ENCODE measurements at regions not wholly inside any gene's neighbourhood (a gene's known extent, or its start where the extent isn't known, plus 50 kb on each side); places are given as distances from the start of the nearest gene placed in this dataset.

DNA sequence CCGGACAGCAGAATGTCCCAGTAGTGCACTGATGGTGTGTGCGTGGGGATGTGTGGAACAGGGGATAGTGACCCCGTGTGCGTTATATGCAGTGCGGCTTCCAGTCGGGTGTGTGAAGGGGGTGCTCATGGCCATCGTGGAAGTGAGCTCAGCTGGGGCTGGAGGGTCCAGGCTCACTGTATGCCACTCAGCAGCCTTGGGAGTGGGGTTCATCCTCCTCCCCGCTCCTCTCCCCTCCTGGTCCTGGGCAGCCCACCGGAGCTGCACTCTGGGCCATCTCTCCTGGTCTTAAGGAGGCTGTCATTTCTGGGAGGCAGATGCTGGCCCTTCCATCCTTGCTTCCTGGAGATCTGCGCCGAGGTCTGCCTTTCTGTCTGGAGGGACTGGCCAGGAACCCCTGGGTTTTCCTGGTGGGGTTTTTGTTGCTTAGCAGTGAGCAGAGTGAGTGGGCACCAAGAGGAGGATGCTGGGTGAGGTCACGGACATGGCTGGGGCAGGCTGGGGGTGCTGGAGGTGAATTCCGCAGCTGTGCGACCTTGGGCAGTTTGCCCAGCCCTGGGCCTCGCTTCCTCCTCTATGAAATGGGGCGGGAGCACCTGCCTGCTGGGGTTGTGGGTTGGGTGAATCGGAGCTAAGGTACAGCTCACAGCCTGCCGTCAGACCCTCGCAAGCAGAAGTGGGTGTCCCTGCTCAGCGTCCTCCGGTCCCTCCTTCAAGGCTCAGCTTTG is 164.1 kb downstream of the SEC14L1 start (continued):
- TF ChIP-seq, protein P1, sequence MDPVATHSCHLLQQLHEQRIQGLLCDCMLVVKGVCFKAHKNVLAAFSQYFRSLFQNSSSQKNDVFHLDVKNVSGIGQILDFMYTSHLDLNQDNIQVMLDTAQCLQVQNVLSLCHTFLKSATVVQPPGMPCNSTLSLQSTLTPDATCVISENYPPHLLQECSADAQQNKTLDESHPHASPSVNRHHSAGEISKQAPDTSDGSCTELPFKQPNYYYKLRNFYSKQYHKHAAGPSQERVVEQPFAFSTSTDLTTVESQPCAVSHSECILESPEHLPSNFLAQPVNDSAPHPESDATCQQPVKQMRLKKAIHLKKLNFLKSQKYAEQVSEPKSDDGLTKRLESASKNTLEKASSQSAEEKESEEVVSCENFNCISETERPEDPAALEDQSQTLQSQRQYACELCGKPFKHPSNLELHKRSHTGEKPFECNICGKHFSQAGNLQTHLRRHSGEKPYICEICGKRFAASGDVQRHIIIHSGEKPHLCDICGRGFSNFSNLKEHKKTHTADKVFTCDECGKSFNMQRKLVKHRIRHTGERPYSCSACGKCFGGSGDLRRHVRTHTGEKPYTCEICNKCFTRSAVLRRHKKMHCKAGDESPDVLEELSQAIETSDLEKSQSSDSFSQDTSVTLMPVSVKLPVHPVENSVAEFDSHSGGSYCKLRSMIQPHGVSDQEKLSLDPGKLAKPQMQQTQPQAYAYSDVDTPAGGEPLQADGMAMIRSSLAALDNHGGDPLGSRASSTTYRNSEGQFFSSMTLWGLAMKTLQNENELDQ (CRISPR knock-in tag; IDR thresholded peaks at IDR 0.05; ENCODE audit: borderline replicate concordance): no peak
- TF ChIP-seq SOX13 (IDR thresholded peaks at IDR 0.05) (no peak), SOX13 (CRISPR knock-in tag; conservative IDR thresholded peaks at IDR 0.05 in 1 of 2, IDR thresholded peaks at IDR 0.05 in 1 of 2) (peak in 1 of 2 experiments; percentile 73; a peak in 2 of 4 replicates), KAT2B (IDR thresholded peaks at IDR 0.05; ENCODE audit: borderline replicate concordance, low read depth, low read length) (no peak), NFYB (CRISPR knock-in tag; IDR thresholded peaks at IDR 0.05) (no peak), ZNF652 (CRISPR knock-in tag; IDR thresholded peaks at IDR 0.05; ENCODE audit: borderline replicate concordance, low read depth) (peak; percentile 33; the same call in 1 of the 2 replicates), CCAR2 (optimal IDR thresholded peaks at IDR 0.05; ENCODE audit: low read depth, low read length) (no peak), ZNF503 (CRISPR knock-in tag; IDR thresholded peaks at IDR 0.05) (no peak), TFE3 (CRISPR knock-in tag; IDR thresholded peaks at IDR 0.05) (peak; percentile 28; the same call in 1 of the 2 replicates), NFE2 (CRISPR knock-in tag; IDR thresholded peaks at IDR 0.05) (no peak), STAG1 (CRISPR knock-in tag; IDR thresholded peaks at IDR 0.05) (peak; percentile 10), ZNF33B (CRISPR knock-in tag; IDR thresholded peaks at IDR 0.05) (no peak), PRPF4 (IDR thresholded peaks at IDR 0.05; ENCODE audit: low read depth, low read length, poor library complexity, severe bottlenecking) (no peak), EP300 (IDR thresholded peaks at IDR 0.05; ENCODE audit: low read depth in 2 of 2, low read length in 2 of 2) (peak in 1 of 2 experiments; percentile 67; a peak in 2 of 4 replicates), EP300 (CRISPR knock-in tag; IDR thresholded peaks at IDR 0.05; ENCODE audit: borderline replicate concordance) (peak; percentile 29; the same call in 1 of the 2 replicates), KLF15 (CRISPR knock-in tag; IDR thresholded peaks at IDR 0.05; ENCODE audit: borderline replicate concordance) (no peak), ZNF580 (CRISPR knock-in tag; IDR thresholded peaks at IDR 0.05; ENCODE audit: borderline replicate concordance, low read depth) (peak; percentile 45; the same call in 1 of the 2 replicates)
- TF ChIP-seq, protein P2, sequence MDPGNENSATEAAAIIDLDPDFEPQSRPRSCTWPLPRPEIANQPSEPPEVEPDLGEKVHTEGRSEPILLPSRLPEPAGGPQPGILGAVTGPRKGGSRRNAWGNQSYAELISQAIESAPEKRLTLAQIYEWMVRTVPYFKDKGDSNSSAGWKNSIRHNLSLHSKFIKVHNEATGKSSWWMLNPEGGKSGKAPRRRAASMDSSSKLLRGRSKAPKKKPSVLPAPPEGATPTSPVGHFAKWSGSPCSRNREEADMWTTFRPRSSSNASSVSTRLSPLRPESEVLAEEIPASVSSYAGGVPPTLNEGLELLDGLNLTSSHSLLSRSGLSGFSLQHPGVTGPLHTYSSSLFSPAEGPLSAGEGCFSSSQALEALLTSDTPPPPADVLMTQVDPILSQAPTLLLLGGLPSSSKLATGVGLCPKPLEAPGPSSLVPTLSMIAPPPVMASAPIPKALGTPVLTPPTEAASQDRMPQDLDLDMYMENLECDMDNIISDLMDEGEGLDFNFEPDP (CRISPR knock-in tag; conservative IDR thresholded peaks at IDR 0.05): no peak
- TF ChIP-seq, protein P3, sequence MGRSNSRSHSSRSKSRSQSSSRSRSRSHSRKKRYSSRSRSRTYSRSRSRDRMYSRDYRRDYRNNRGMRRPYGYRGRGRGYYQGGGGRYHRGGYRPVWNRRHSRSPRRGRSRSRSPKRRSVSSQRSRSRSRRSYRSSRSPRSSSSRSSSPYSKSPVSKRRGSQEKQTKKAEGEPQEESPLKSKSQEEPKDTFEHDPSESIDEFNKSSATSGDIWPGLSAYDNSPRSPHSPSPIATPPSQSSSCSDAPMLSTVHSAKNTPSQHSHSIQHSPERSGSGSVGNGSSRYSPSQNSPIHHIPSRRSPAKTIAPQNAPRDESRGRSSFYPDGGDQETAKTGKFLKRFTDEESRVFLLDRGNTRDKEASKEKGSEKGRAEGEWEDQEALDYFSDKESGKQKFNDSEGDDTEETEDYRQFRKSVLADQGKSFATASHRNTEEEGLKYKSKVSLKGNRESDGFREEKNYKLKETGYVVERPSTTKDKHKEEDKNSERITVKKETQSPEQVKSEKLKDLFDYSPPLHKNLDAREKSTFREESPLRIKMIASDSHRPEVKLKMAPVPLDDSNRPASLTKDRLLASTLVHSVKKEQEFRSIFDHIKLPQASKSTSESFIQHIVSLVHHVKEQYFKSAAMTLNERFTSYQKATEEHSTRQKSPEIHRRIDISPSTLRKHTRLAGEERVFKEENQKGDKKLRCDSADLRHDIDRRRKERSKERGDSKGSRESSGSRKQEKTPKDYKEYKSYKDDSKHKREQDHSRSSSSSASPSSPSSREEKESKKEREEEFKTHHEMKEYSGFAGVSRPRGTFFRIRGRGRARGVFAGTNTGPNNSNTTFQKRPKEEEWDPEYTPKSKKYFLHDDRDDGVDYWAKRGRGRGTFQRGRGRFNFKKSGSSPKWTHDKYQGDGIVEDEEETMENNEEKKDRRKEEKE (IDR thresholded peaks at IDR 0.05): no peak

Measured in HepG2 (cell line).